ENCODE measurements at regions not wholly inside any gene's neighbourhood (a gene's known extent, or its start where the extent isn't known, plus 50 kb on each side); places are given as distances from the start of the nearest gene placed in this dataset.
"Not testable (repeated sequence)": the region's sequence is repeated elsewhere in the genome, so short reads cannot be mapped to it uniquely, and the experiment has no call there.

DNA sequence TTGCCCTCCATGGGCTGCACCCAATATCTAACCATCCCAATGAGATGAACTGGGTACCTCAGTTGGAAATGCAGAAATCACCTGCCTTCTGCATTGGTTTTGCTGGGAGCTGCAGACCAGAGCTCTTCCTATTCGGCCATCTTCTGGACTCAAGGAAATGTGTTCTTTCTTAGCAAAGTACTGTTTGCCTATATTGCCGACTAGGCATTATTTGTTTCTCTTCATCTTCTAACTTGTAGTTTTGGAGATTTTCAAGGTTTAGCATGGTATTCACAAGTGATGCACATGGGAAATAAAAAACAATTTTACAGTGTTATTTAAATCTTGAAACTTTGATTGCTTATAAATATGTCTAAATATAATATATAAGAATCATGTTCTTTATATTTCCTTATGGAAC, 377.8 kb upstream of the POU1F1 start:
- Histone ChIP-seq H3K4me3 (ENCODE audit: low read length) (no peak overlapping the region), H3K4me2 (ENCODE audit: low read depth, low read length) (no peak overlapping the region), H3K9ac (ENCODE audit: low read length) (no peak overlapping the region), H3K4me1 (ENCODE audit: low read length) (no peaks in the 10 kb centered on the region), H3K9me3 (replicated peaks; ENCODE audit: insufficient read depth, low read length) (no peaks in the 10 kb centered on the region), H3K79me2 (ENCODE audit: low read length) (no peaks in the 10 kb centered on the region), H3K36me3 (replicated peaks; ENCODE audit: insufficient read depth, low read length) (no peaks in the 10 kb centered on the region), H3K27ac (ENCODE audit: low read length) (no peak overlapping the region), H3K9me2 (replicated peaks; ENCODE audit: insufficient read depth, low read length) (no peaks in the 10 kb centered on the region), H3F3A (ENCODE audit: insufficient read depth, low read length) (no peaks in the 10 kb centered on the region), H2AFZ (ENCODE audit: low read length) (no peak overlapping the region), H3K27me3 (replicated peaks; ENCODE audit: insufficient read depth, low read length) (no peaks in the 10 kb centered on the region), H4K20me1 (ENCODE audit: insufficient read depth, low read length) (no peaks in the 10 kb centered on the region)
- TF ChIP-seq EZH2 (optimal IDR thresholded peaks at IDR 0.05; ENCODE audit: low read depth, low read length) (no peak), EZH2phosphoT487 (IDR thresholded peaks at IDR 0.05; ENCODE audit: low read length) (no peak)
- TF ChIP-seq, protein P1, sequence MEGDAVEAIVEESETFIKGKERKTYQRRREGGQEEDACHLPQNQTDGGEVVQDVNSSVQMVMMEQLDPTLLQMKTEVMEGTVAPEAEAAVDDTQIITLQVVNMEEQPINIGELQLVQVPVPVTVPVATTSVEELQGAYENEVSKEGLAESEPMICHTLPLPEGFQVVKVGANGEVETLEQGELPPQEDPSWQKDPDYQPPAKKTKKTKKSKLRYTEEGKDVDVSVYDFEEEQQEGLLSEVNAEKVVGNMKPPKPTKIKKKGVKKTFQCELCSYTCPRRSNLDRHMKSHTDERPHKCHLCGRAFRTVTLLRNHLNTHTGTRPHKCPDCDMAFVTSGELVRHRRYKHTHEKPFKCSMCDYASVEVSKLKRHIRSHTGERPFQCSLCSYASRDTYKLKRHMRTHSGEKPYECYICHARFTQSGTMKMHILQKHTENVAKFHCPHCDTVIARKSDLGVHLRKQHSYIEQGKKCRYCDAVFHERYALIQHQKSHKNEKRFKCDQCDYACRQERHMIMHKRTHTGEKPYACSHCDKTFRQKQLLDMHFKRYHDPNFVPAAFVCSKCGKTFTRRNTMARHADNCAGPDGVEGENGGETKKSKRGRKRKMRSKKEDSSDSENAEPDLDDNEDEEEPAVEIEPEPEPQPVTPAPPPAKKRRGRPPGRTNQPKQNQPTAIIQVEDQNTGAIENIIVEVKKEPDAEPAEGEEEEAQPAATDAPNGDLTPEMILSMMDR (IDR thresholded peaks at IDR 0.05; ENCODE audit: low read length) = no peak
- no peak for DNase-seq

DNA sequence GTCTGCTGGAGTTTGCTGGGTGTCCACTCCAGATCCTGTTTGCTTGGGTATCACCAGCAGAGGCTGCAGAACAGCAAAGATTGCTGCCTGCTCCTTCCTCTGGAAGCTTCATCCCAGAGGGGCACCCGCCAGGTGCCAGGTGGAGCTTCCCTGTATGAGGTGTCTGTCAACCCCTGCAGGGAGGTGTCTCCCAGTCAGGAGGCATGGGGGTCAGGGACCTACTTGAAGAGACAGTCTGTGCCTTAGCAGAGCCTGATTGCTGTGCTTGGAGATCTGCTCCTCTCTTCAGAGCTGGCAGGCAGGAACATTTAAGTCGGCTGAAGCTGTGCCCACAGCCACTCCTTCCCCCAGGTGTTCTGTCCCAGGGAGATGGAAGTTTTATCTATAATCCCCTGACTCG, 376.8 kb upstream of the POU1F1 start:
- not testable (repeated sequence) for H3K9ac ChIP-seq (ENCODE audit: low read length); H3K4me3 ChIP-seq (ENCODE audit: low read length); H2AFZ ChIP-seq (ENCODE audit: low read length); H3K4me2 ChIP-seq (ENCODE audit: low read depth, low read length); H3K9me3 ChIP-seq (replicated peaks; ENCODE audit: insufficient read depth, low read length); H3K9me2 ChIP-seq (replicated peaks; ENCODE audit: insufficient read depth, low read length); H3K79me2 ChIP-seq (ENCODE audit: low read length); H3F3A ChIP-seq (ENCODE audit: insufficient read depth, low read length); H4K20me1 ChIP-seq (ENCODE audit: insufficient read depth, low read length); DNase-seq; H3K4me1 ChIP-seq (ENCODE audit: low read length); H3K27ac ChIP-seq (ENCODE audit: low read length); H3K27me3 ChIP-seq (replicated peaks; ENCODE audit: insufficient read depth, low read length); H3K36me3 ChIP-seq (replicated peaks; ENCODE audit: insufficient read depth, low read length)

DNA sequence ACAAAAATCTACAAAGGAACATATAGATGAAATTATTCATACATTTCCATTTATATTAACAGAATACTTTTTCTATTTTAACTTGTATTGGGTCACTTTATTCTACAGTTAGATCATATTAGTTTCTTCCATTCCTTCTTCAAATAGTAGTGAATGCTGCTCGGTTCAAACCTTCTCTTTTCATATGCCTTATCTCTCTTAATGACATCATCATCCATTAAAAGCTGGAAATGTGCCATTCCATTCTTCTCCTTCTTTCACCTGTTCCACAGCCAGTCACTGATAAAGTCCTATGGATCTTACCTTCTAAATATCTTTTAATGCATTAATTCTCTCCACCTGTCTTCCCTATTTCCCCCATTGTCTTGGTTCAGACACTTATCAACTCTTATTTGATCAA, 358.0 kb upstream of the POU1F1 start:
- Histone ChIP-seq H3K4me1 (ENCODE audit: low read length) (no peaks in the 10 kb centered on the region), H3K9me2 (replicated peaks; ENCODE audit: insufficient read depth, low read length) (no peaks in the 10 kb centered on the region), H3K9me3 (replicated peaks; ENCODE audit: insufficient read depth, low read length) (no peaks in the 10 kb centered on the region), H3K27ac (ENCODE audit: low read length) (no peak overlapping the region), H3K36me3 (replicated peaks; ENCODE audit: insufficient read depth, low read length) (no peaks in the 10 kb centered on the region), H2AFZ (ENCODE audit: low read length) (no peak overlapping the region), H3K27me3 (replicated peaks; ENCODE audit: insufficient read depth, low read length) (no peaks in the 10 kb centered on the region), H3K9ac (ENCODE audit: low read length) (no peak overlapping the region), H3K4me3 (ENCODE audit: low read length) (no peak overlapping the region), H3F3A (ENCODE audit: insufficient read depth, low read length) (no peaks in the 10 kb centered on the region), H3K4me2 (ENCODE audit: low read depth, low read length) (no peak overlapping the region), H4K20me1 (ENCODE audit: insufficient read depth, low read length) (no peaks in the 10 kb centered on the region), H3K79me2 (ENCODE audit: low read length) (no peaks in the 10 kb centered on the region)
- TF ChIP-seq EZH2 (optimal IDR thresholded peaks at IDR 0.05; ENCODE audit: low read depth, low read length) (no peak), EZH2phosphoT487 (IDR thresholded peaks at IDR 0.05; ENCODE audit: low read length) (no peak)
- TF ChIP-seq, protein P1 (IDR thresholded peaks at IDR 0.05; ENCODE audit: low read length) = no peak
- no peak for DNase-seq

DNA sequence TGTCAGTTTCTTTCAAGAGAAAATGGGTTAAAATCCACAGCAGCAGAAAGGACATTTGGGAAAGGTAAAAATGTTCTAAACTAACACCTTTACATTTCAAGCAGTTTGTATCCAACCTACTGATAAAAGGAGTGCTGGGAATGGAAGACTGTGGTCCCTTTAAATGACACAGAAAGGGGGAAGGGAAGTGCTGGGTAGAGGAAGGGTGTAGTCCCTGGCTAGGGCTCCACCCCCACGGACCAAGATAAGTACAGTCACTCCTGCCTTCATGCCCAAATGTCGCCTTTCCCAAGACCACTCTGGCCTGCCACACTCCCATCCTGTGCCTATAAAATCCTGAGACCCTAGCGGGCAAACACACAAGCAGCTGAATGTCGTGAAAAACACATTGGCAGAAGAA, 350.9 kb upstream of the POU1F1 start:
- no peaks in the 10 kb centered on the region for H3K9me3 ChIP-seq (replicated peaks; ENCODE audit: insufficient read depth, low read length)

More for the DNA sequence above, 350.9 kb upstream of the POU1F1 start:
- H3K9ac ChIP-seq (ENCODE audit: low read length) = no peak overlapping the region
- H3K36me3 ChIP-seq (replicated peaks; ENCODE audit: insufficient read depth, low read length) = no peaks in the 10 kb centered on the region
- no peaks in the 10 kb centered on the region for H4K20me1 ChIP-seq (ENCODE audit: insufficient read depth, low read length)
- TF ChIP-seq, protein P1 (IDR thresholded peaks at IDR 0.05; ENCODE audit: low read length) = no peak
- no peak for TF ChIP-seq EZH2 (optimal IDR thresholded peaks at IDR 0.05; ENCODE audit: low read depth, low read length)
- no peak for TF ChIP-seq EZH2phosphoT487 (IDR thresholded peaks at IDR 0.05; ENCODE audit: low read length)
- no peak overlapping the region for H3K4me2 ChIP-seq (ENCODE audit: low read depth, low read length)
- no peaks in the 10 kb centered on the region for H3K79me2 ChIP-seq (ENCODE audit: low read length)
- no peaks in the 10 kb centered on the region for H3F3A ChIP-seq (ENCODE audit: insufficient read depth, low read length)
- H3K4me3 ChIP-seq (ENCODE audit: low read length) = no peak overlapping the region
- no peak for DNase-seq
- H3K9me2 ChIP-seq (replicated peaks; ENCODE audit: insufficient read depth, low read length) = no peaks in the 10 kb centered on the region
- no peak overlapping the region for H2AFZ ChIP-seq (ENCODE audit: low read length)
- no peak overlapping the region for H3K27ac ChIP-seq (ENCODE audit: low read length)
- H3K27me3 ChIP-seq (replicated peaks; ENCODE audit: insufficient read depth, low read length) = no peaks in the 10 kb centered on the region
- H3K4me1 ChIP-seq (ENCODE audit: low read length) = no peaks in the 10 kb centered on the region
